HG02588 (cell line): ENCODE measurements at regions not wholly inside any gene's neighbourhood (a gene's known extent, or its start where the extent isn't known, plus 50 kb on each side); places are given as distances from the start of the nearest gene placed in this dataset.
"Not testable (repeated sequence)": the region's sequence is repeated elsewhere in the genome, so short reads cannot be mapped to it uniquely, and the experiment has no call there.

Source experiments
- ATAC-seq: cut with Tn5 transposase; IDR thresholded peaks from one replicate; pipeline ENCODE4 v1.9.1; 2021; ENCODE audit warnings: mild to moderate bottlenecking, moderate library complexity; ENCODE audit not compliant: unreplicated experiment

GRCh38 chr10:28892818-28893547, 215.7 kb downstream of the BAMBI start:
- no peak for ATAC-seq

- no peak for ATAC-seq
These were observed 216.8 kb downstream of the BAMBI start for GRCh38 chr10:28894146-28894545.

- ATAC-seq = not testable (repeated sequence)
These were observed 218.3 kb downstream of the BAMBI start for GRCh38 chr10:28895671-28896070.

GRCh38 chr10:28896791-28897409, 219.6 kb downstream of the BAMBI start:
- ATAC-seq = not testable (repeated sequence)

GRCh38 chr10:28897617-28898464, 220.5 kb downstream of the BAMBI start:
- ATAC-seq = no peak

- no peak for ATAC-seq
These were observed 224.9 kb downstream of the BAMBI start for GRCh38 chr10:28902215-28902614.

GRCh38 chr10:28903063-28903462, 225.7 kb downstream of the BAMBI start:
- no peak for ATAC-seq

GRCh38 chr10:28903736-28904135, 226.4 kb downstream of the BAMBI start:
- ATAC-seq = no peak

GRCh38 chr10:28905371-28905770, 228.1 kb downstream of the BAMBI start:
- no peak for ATAC-seq

- no peak for ATAC-seq
These were observed 228.7 kb downstream of the BAMBI start for GRCh38 chr10:28906011-28906411.

- no peak for ATAC-seq
These were observed 229.1 kb downstream of the BAMBI start for GRCh38 chr10:28906415-28906814.

GRCh38 chr10:28906934-28907333, 229.6 kb downstream of the BAMBI start:
- ATAC-seq = no peak

- no peak for ATAC-seq
These were observed 232.6 kb downstream of the BAMBI start for GRCh38 chr10:28909875-28910274.

- ATAC-seq = no peak
These were observed 233.6 kb downstream of the BAMBI start for GRCh38 chr10:28910956-28911355.

- not testable (repeated sequence) for ATAC-seq
These were observed 234.2 kb downstream of the BAMBI start for GRCh38 chr10:28911511-28911910.

- ATAC-seq = no peak
These were observed 234.9 kb downstream of the BAMBI start for GRCh38 chr10:28912017-28912783.

GRCh38 chr10:28913436-28914237, 236.3 kb downstream of the BAMBI start:
- ATAC-seq = no peak

- ATAC-seq = no peak
These were observed 237.4 kb downstream of the BAMBI start for GRCh38 chr10:28914701-28915100.

GRCh38 chr10:28915989-28916588, 238.8 kb downstream of the BAMBI start:
- ATAC-seq = no peak

- ATAC-seq = no peak
These were observed 242.8 kb downstream of the BAMBI start for GRCh38 chr10:28920091-28920490.
